ENCODE measurements at regions not wholly inside any gene's neighbourhood (a gene's known extent, or its start where the extent isn't known, plus 50 kb on each side); places are given as distances from the start of the nearest gene placed in this dataset.

DNA sequence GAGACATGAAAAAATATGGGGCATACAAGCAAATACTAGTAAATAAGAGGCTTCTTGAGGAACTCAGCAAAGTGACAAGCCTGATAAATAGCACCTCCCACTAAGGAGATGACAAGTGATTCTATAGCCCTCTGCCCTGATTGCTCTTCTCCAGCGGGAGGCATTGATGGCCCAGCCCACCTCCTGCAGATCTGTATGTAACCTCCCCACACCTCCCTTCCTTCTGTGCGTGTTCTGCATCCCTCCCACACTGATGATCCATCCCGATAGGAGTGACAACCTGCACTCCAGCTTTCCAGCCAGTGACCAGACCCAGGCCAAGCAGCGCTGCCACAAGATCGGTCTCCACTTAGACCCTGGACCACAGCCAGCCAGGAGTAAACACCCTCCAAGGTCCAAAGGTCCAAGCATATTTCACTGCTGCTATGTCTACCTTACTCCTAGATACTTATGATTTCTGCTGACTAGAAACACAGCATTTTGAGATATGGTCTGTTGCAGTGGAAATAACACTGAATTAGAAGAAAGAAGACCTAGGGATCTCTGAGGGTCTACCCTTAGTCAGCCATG lies 176.1 kb downstream of the BRINP2 start:
- no peak overlapping the region for H2BK15ac ChIP-seq (ENCODE audit: low read depth, poor library complexity, severe bottlenecking)
- no peak overlapping the region for H2AFZ ChIP-seq (ENCODE audit: low read depth, low read length)
- H3K9me3 ChIP-seq (ENCODE audit: control insufficient read depth, low read length): no peaks in the 10 kb centered on the region
- H3K9ac ChIP-seq (ENCODE audit: low read length): no peak overlapping the region
- H3K36me3 ChIP-seq (ENCODE audit: control insufficient read depth in 1 of 2, insufficient read depth in 2 of 2, low read depth in 1 of 2, low read length in 2 of 2): no peaks in the 10 kb centered on the region
- H2BK120ac ChIP-seq (ENCODE audit: low read depth, low read length): no peak overlapping the region
- no peak overlapping the region for H4K91ac ChIP-seq (ENCODE audit: low read length)
- H3K4me3 ChIP-seq (ENCODE audit: insufficient read depth in 1 of 2, low read depth in 1 of 2, low read length in 2 of 2): no peak overlapping the region
- peak overlapping the region in 1 of 2 experiments; percentile 93 for H2BK12ac ChIP-seq (ENCODE audit: low read length in 2 of 2)
- H3K4ac ChIP-seq (ENCODE audit: low read depth in 1 of 2, low read length in 2 of 2): peak overlapping the region in 1 of 2 experiments; percentile 38
- H3K23ac ChIP-seq (ENCODE audit: low read length in 2 of 2): no peak overlapping the region
- peak overlapping the region in 1 of 2 experiments; percentile 61 for H3K14ac ChIP-seq (ENCODE audit: low read length in 2 of 2)
- peaks cover 5 to 15% of the 10 kb centered on the region in 2 experiments for H3K27me3 ChIP-seq (ENCODE audit: control insufficient read depth in 1 of 2, insufficient read depth in 1 of 2, low read length in 2 of 2)
- H2AK5ac ChIP-seq (ENCODE audit: low read length, severe bottlenecking): no peak overlapping the region
- 82% methylated on average over 5 of the region's 5 CpGs for WGBS
- DNase-seq: no peak
- peak overlapping the region; percentile 28 to 41 for H3K18ac ChIP-seq (ENCODE audit: low read depth in 1 of 2, low read length in 2 of 2)
- H3K4me1 ChIP-seq (ENCODE audit: control insufficient read depth, insufficient read depth, low read depth, low read length): peaks cover 3% of the 10 kb centered on the region
- H3K79me1 ChIP-seq (replicated peaks; ENCODE audit: low read length, poor library complexity, severe bottlenecking): no peaks in the 10 kb centered on the region
- no peak overlapping the region for H2BK5ac ChIP-seq (ENCODE audit: low read depth, low read length, poor library complexity, severe bottlenecking)
- H3K4me2 ChIP-seq (ENCODE audit: low read length, poor library complexity, severe bottlenecking): no peak overlapping the region
- no peak overlapping the region for H4K8ac ChIP-seq (ENCODE audit: low read length)
- no peak overlapping the region for H3K27ac ChIP-seq (ENCODE audit: low read length, poor library complexity, severe bottlenecking)

DNA sequence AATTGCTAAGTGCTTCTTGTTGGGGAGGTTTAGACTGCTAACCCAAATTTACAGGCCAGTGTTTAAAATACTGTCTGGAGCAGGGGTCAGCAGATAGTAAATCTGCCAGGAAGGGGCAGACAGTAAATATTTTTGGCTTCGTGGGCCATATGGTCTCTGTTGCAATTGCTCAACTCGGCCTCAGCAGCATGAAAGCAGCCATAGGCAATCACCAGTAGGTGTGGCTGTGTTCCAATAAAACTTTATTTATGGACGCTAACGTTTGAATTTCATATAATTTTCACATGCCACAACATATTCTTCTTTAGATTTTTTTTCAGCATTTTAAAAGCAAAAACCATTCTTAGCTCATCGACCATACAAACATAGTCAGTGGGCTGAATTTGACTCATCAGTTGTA lies 172.7 kb downstream of the BRINP2 start:
- no peak overlapping the region for H2BK5ac ChIP-seq (ENCODE audit: low read depth, low read length, poor library complexity, severe bottlenecking)
- H3K14ac ChIP-seq (ENCODE audit: low read length in 2 of 2): no peak overlapping the region
- H3K27ac ChIP-seq (ENCODE audit: low read length, poor library complexity, severe bottlenecking): no peak overlapping the region
- no peaks in the 10 kb centered on the region for H3K79me1 ChIP-seq (replicated peaks; ENCODE audit: low read length, poor library complexity, severe bottlenecking)
- 26% methylated on average over 5 of the region's 5 CpGs for WGBS
- no peak overlapping the region for H2AFZ ChIP-seq (ENCODE audit: low read depth, low read length)
- H3K4me3 ChIP-seq (ENCODE audit: insufficient read depth in 1 of 2, low read depth in 1 of 2, low read length in 2 of 2): no peak overlapping the region
- no peak overlapping the region for H3K23ac ChIP-seq (ENCODE audit: low read length in 2 of 2)
- no peak overlapping the region for H3K18ac ChIP-seq (ENCODE audit: low read depth in 1 of 2, low read length in 2 of 2)
- no peak overlapping the region for H2AK5ac ChIP-seq (ENCODE audit: low read length, severe bottlenecking)
- peaks cover 10 to 33% of the 10 kb centered on the region in 2 experiments for H3K27me3 ChIP-seq (ENCODE audit: control insufficient read depth in 1 of 2, insufficient read depth in 1 of 2, low read length in 2 of 2)
- H2BK120ac ChIP-seq (ENCODE audit: low read depth, low read length): no peak overlapping the region
- H4K8ac ChIP-seq (ENCODE audit: low read length): no peak overlapping the region
- H3K4ac ChIP-seq (ENCODE audit: low read depth in 1 of 2, low read length in 2 of 2): no peak overlapping the region
- H2BK12ac ChIP-seq (ENCODE audit: low read length in 2 of 2): no peak overlapping the region
- no peak overlapping the region for H4K91ac ChIP-seq (ENCODE audit: low read length)
- no peak overlapping the region for H3K4me2 ChIP-seq (ENCODE audit: low read length, poor library complexity, severe bottlenecking)
- no peaks in the 10 kb centered on the region for H3K36me3 ChIP-seq (ENCODE audit: control insufficient read depth in 1 of 2, insufficient read depth in 2 of 2, low read depth in 1 of 2, low read length in 2 of 2)
- no peak overlapping the region for H2BK15ac ChIP-seq (ENCODE audit: low read depth, poor library complexity, severe bottlenecking)
- DNase-seq: peak; percentile 59
- H3K4me1 ChIP-seq (ENCODE audit: control insufficient read depth, insufficient read depth, low read depth, low read length): no peaks in the 10 kb centered on the region
- H3K9ac ChIP-seq (ENCODE audit: low read length): no peak overlapping the region
- no peaks in the 10 kb centered on the region for H3K9me3 ChIP-seq (ENCODE audit: control insufficient read depth, low read length)

DNA sequence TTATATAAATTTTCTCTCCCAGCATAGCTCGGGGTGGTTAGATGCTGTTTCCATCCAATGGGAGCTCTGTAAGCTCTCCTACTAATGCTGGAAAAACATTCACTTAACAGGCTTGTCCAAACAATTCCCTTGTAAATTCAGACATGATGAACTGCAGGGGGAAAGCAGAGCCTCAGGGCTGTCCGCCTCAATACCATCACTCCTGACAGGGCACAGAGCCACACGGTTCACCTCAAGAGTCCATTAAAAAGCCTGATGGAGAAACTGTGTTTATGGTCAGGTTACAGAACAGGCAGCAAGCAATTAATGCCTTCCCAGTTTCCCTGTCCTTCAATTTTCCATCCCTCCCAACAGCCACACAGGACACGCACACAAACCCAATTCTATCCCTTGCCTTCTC lies 171.0 kb downstream of the BRINP2 start:
- peaks cover 10 to 37% of the 10 kb centered on the region in 2 experiments for H3K27me3 ChIP-seq (ENCODE audit: control insufficient read depth in 1 of 2, insufficient read depth in 1 of 2, low read length in 2 of 2)
- no peak for DNase-seq
- 27% methylated on average over 4 of the region's 4 CpGs for WGBS

DNA sequence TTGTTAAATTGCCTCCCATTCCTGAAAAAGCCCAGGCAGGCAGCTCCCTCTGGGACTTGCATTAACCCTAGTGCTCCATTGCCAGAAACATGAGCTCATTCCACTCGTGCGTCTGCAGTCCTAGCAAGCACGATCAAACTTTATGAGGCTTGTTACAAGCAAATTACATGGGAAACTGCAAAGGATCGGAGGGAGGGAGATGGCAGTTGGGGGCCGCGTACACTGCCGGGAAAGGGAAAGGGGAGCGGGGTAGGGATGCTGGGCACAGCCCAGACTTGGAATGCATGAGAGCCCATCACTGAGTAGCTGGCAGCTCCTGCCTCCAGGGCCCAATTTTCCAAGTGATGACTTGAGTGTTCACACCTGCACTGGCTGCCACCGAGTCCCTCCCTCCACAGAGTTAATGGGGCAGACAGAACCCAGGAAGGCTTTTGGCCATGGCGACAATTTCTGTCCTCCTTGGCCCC lies 169.9 kb downstream of the BRINP2 start:
- no peak overlapping the region for H3K23ac ChIP-seq (ENCODE audit: low read length in 2 of 2)
- H2AFZ ChIP-seq (ENCODE audit: low read depth, low read length): no peak overlapping the region
- no peak overlapping the region for H2BK15ac ChIP-seq (ENCODE audit: low read depth, poor library complexity, severe bottlenecking)
- no peaks in the 10 kb centered on the region for H3K9me3 ChIP-seq (ENCODE audit: control insufficient read depth, low read length)
- DNase-seq: no peak
- peaks cover 10 to 42% of the 10 kb centered on the region in 2 experiments for H3K27me3 ChIP-seq (ENCODE audit: control insufficient read depth in 1 of 2, insufficient read depth in 1 of 2, low read length in 2 of 2)
- no peaks in the 10 kb centered on the region for H3K79me1 ChIP-seq (replicated peaks; ENCODE audit: low read length, poor library complexity, severe bottlenecking)
- H3K4me3 ChIP-seq (ENCODE audit: insufficient read depth in 1 of 2, low read depth in 1 of 2, low read length in 2 of 2): no peak overlapping the region
- H3K4me1 ChIP-seq (ENCODE audit: control insufficient read depth, insufficient read depth, low read depth, low read length): no peaks in the 10 kb centered on the region
- no peak overlapping the region for H3K27ac ChIP-seq (ENCODE audit: low read length, poor library complexity, severe bottlenecking)
- no peak overlapping the region for H2BK5ac ChIP-seq (ENCODE audit: low read depth, low read length, poor library complexity, severe bottlenecking)
- no peaks in the 10 kb centered on the region for H3K36me3 ChIP-seq (ENCODE audit: control insufficient read depth in 1 of 2, insufficient read depth in 2 of 2, low read depth in 1 of 2, low read length in 2 of 2)
- peak overlapping the region; percentile 44 for H4K91ac ChIP-seq (ENCODE audit: low read length)
- H2AK5ac ChIP-seq (ENCODE audit: low read length, severe bottlenecking): no peak overlapping the region
- no peak overlapping the region for H3K14ac ChIP-seq (ENCODE audit: low read length in 2 of 2)
- peak overlapping the region in 1 of 2 experiments; percentile 31 for H2BK12ac ChIP-seq (ENCODE audit: low read length in 2 of 2)
- peak overlapping the region in 1 of 2 experiments; percentile 3 for H3K18ac ChIP-seq (ENCODE audit: low read depth in 1 of 2, low read length in 2 of 2)
- no peak overlapping the region for H3K9ac ChIP-seq (ENCODE audit: low read length)
- no peak overlapping the region for H4K8ac ChIP-seq (ENCODE audit: low read length)
- 52% methylated on average over 10 of the region's 10 CpGs for WGBS
- no peak overlapping the region for H2BK120ac ChIP-seq (ENCODE audit: low read depth, low read length)
- H3K4me2 ChIP-seq (ENCODE audit: low read length, poor library complexity, severe bottlenecking): no peak overlapping the region
- peak overlapping the region in 1 of 2 experiments; percentile 24 for H3K4ac ChIP-seq (ENCODE audit: low read depth in 1 of 2, low read length in 2 of 2)

More for the DNA sequence above, 171.0 kb downstream of the BRINP2 start:
- Histone ChIP-seq H3K4ac (ENCODE audit: low read depth in 1 of 2, low read length in 2 of 2) (peak overlapping the region in 1 of 2 experiments; percentile 80), H3K14ac (ENCODE audit: low read length in 2 of 2) (peak overlapping the region in 1 of 2 experiments; percentile 64), H2AK5ac (ENCODE audit: low read length, severe bottlenecking) (no peak overlapping the region), H3K9ac (ENCODE audit: low read length) (no peak overlapping the region), H3K79me1 (replicated peaks; ENCODE audit: low read length, poor library complexity, severe bottlenecking) (no peaks in the 10 kb centered on the region), H2BK5ac (ENCODE audit: low read depth, low read length, poor library complexity, severe bottlenecking) (no peak overlapping the region), H3K27ac (ENCODE audit: low read length, poor library complexity, severe bottlenecking) (no peak overlapping the region), H3K23ac (ENCODE audit: low read length in 2 of 2) (no peak overlapping the region), H2BK12ac (ENCODE audit: low read length in 2 of 2) (peak overlapping the region in 1 of 2 experiments; percentile 80), H3K36me3 (ENCODE audit: control insufficient read depth in 1 of 2, insufficient read depth in 2 of 2, low read depth in 1 of 2, low read length in 2 of 2) (no peaks in the 10 kb centered on the region), H2BK15ac (ENCODE audit: low read depth, poor library complexity, severe bottlenecking) (no peak overlapping the region), H3K4me2 (ENCODE audit: low read length, poor library complexity, severe bottlenecking) (no peak overlapping the region), H3K4me1 (ENCODE audit: control insufficient read depth, insufficient read depth, low read depth, low read length) (no peaks in the 10 kb centered on the region), H4K8ac (ENCODE audit: low read length) (no peak overlapping the region), H3K18ac (ENCODE audit: low read depth in 1 of 2, low read length in 2 of 2) (peak overlapping the region in 1 of 2 experiments; percentile 83), H4K91ac (ENCODE audit: low read length) (no peak overlapping the region), H2AFZ (ENCODE audit: low read depth, low read length) (no peak overlapping the region), H3K9me3 (ENCODE audit: control insufficient read depth, low read length) (no peaks in the 10 kb centered on the region), H2BK120ac (ENCODE audit: low read depth, low read length) (no peak overlapping the region), H3K4me3 (ENCODE audit: insufficient read depth in 1 of 2, low read depth in 1 of 2, low read length in 2 of 2) (no peak overlapping the region)

Data from mesenchymal stem cell (in vitro differentiated cells and primary cell).